ENCODE measurements at regions not wholly inside any gene's neighbourhood (a gene's known extent, or its start where the extent isn't known, plus 50 kb on each side); places are given as distances from the start of the nearest gene placed in this dataset.

GRCh38 chr20:19847383-19847782, 89.3 kb downstream of the RIN2 start:
- TF ChIP-seq CTCF (conservative IDR thresholded peaks at IDR 0.05 in 1 of 2, IDR thresholded peaks at IDR 0.05 in 1 of 2; ENCODE audit: low read depth in 1 of 2, low read length in 2 of 2) (no peak), EZH2 (IDR thresholded peaks at IDR 0.05; ENCODE audit: low read length, missing control alignments) (no peak)
